B cell (primary cell): ENCODE measurements at regions not wholly inside any gene's neighbourhood (a gene's known extent, or its start where the extent isn't known, plus 50 kb on each side); places are given as distances from the start of the nearest gene placed in this dataset.

ENCODE experiments used
- ATAC-seq: fragments of 200-7000 bp; cut with Tn5 transposase; one replicate; pipeline ENCODE4 v1.10.0; 2021; ENCODE audit warnings: low read depth, mild to moderate bottlenecking, moderate number of reproducible peaks, moderate library complexity
- CTCF ChIA-PET: fragments of 350-600 bp; sonication (Branson Sonifier 250); formaldehyde crosslinking; loops from one replicate; lab custom pipeline; 2021; ENCODE audit warnings: antibody characterized with exemption, inconsistent platforms; lab: Charles Lee
- POLR2A ChIA-PET: fragments of 350-600 bp; sonication (Branson Sonifier 250); formaldehyde crosslinking; loops from one replicate; lab custom pipeline; 2021; ENCODE audit warnings: antibody characterized with exemption; lab: Charles Lee
- DNase-seq: peaks from one replicate; pipeline ENCODE4 v3.0.0; 2013
- H2AFZ ChIP-seq: 2 replicates; pipeline ENCODE4 v1.6.1; 2012; ENCODE audit warnings: mild to moderate bottlenecking, low read depth, low read length; ENCODE audit not compliant: insufficient read depth, poor library complexity, severe bottlenecking
- H3K27ac ChIP-seq, 2 donors: 1 replicate in 1 of 2; 2 replicates in 1 of 2; pipeline ENCODE4 v1.5.1; 2012 to 2013; ENCODE audit warnings: low read length in 2 of 2, mild to moderate bottlenecking in 2 of 2, moderate library complexity in 1 of 2
- H3K27me3 ChIP-seq, 4 experiments: fragments of 200-600 bp in 1 of 4; sonication (generic) in 1 of 4; replicated peaks in 1 of 4; 1 replicate in 2 of 4; 2 replicates in 2 of 4; pipeline versions ENCODE4 v1.6.1 to v1.7.0; 2013 to 2016; ENCODE audit warnings: low read length in 3 of 4, mild to moderate bottlenecking in 2 of 4, mixed read lengths in 1 of 4, moderate library complexity in 1 of 4; ENCODE audit not compliant: insufficient read depth in 4 of 4, control insufficient read depth in 3 of 4; ENCODE audit errors: control extremely low read depth in 1 of 4
- H3K36me3 ChIP-seq, 2 experiments: replicated peaks in 1 of 2; 1 replicate in 1 of 2; 2 replicates in 1 of 2; pipeline versions ENCODE4 v1.6.1 to v1.7.1; 2013; ENCODE audit warnings: low read length in 1 of 2; ENCODE audit not compliant: insufficient read depth in 2 of 2, control insufficient read depth in 1 of 2; ENCODE audit errors: control extremely low read depth in 1 of 2, extremely low read depth in 1 of 2
- H3K4me1 ChIP-seq, 2 donors: fragments of 200-600 bp in 1 of 2; sonication (generic) in 1 of 2; 1 replicate in 1 of 2; 2 replicates in 1 of 2; pipeline versions ENCODE4 v1.5.1 to v1.6.1; 2013 to 2017; ENCODE audit warnings: low read length in 2 of 2; ENCODE audit not compliant: control insufficient read depth in 2 of 2, insufficient read depth in 2 of 2
- H3K4me2 ChIP-seq: replicated peaks from 2 replicates; pipeline ENCODE3; 2012; ENCODE audit warnings: mild to moderate bottlenecking, low read depth, low read length; ENCODE audit not compliant: poor library complexity, severe bottlenecking
- H3K4me3 ChIP-seq, 5 experiments: fragments of 200-600 bp in 1 of 5; sonication (generic) in 1 of 5; 1 replicate in 3 of 5; 2 replicates in 2 of 5; pipeline versions ENCODE4 v1.5.1 to v1.7.0; 2011 to 2016; ENCODE audit warnings: low read length in 4 of 5, mild to moderate bottlenecking in 4 of 5, low read depth in 2 of 5, control low read depth in 1 of 5, moderate library complexity in 1 of 5; ENCODE audit not compliant: insufficient read depth in 1 of 5; ENCODE audit errors: control extremely low read depth in 1 of 5, extremely low read depth in 1 of 5
- H3K79me2 ChIP-seq: fragments of 200-600 bp; sonication (generic); one replicate; pipeline ENCODE4 v1.6.0; 2016; ENCODE audit warnings: low read length; ENCODE audit not compliant: control insufficient read depth, insufficient read depth
- H3K9ac ChIP-seq: fragments of 200-600 bp; sonication (generic); 2 replicates; pipeline ENCODE4 v1.6.1; 2017; ENCODE audit warnings: mild to moderate bottlenecking, low read length, moderate library complexity
- H3K9me3 ChIP-seq, 3 donors: one replicate each; pipeline versions ENCODE4 v1.6.1 to v1.7.1; 2013; ENCODE audit warnings: low read length in 2 of 3; ENCODE audit not compliant: control insufficient read depth in 2 of 3, insufficient read depth in 1 of 3; ENCODE audit errors: control extremely low read depth in 1 of 3
- H4K20me1 ChIP-seq: 2 replicates; pipeline ENCODE4 v1.6.0; 2012; ENCODE audit warnings: mild to moderate bottlenecking, low read length; ENCODE audit not compliant: insufficient read depth, control insufficient read depth, poor library complexity, severe bottlenecking
- H3K27ac Mint-ChIP-seq: one replicate; pipeline ENCODE4 v1.8.0; 2021; ENCODE audit warnings: mixed read lengths
- H3K27me3 Mint-ChIP-seq: one replicate; pipeline ENCODE4 v1.8.0; 2021; ENCODE audit warnings: mixed read lengths
- H3K4me1 Mint-ChIP-seq: one replicate; pipeline ENCODE4 v1.8.0; 2021; ENCODE audit warnings: mixed read lengths
- H3K4me3 Mint-ChIP-seq: one replicate; pipeline ENCODE4 v1.8.0; 2021; ENCODE audit warnings: mixed read lengths
- H3K9me3 Mint-ChIP-seq: one replicate; pipeline ENCODE4 v1.8.0; 2022; ENCODE audit warnings: mixed read lengths; ENCODE audit not compliant: insufficient read depth
- CTCF ChIP-seq: fragments of 200-600 bp; IDR thresholded peaks from one replicate; pipeline ENCODE4 v1.8.0; 2022; ENCODE audit warnings: antibody characterized with exemption, mild to moderate bottlenecking
- EZH2 ChIP-seq: IDR thresholded peaks from 2 replicates; pipeline ENCODE4 v1.6.1; 2012; ENCODE audit warnings: borderline replicate concordance, low read depth, mild to moderate bottlenecking, moderate library complexity, low read length; ENCODE audit not compliant: insufficient read depth, poor library complexity, severe bottlenecking
- WGBS: methylation state at CpG from one replicate; pipeline ENCODE4 v1.1.5; 2013; ENCODE audit warnings: missing lambda C conversion rate; ENCODE audit not compliant: insufficient coverage; 5-methylcytosine and 5-hydroxymethylcytosine counted together
- intact Hi-C: fragments of 100-400 bp; cut with micrococcal nuclease; formaldehyde crosslinking; loops from one replicate; pipeline ENCODE4 v1.10.0; 2022

- Histone ChIP-seq H3K9me3 (peaks cover 0 to 7% (median 0%) of the 10 kb centered on the region in 3 donors), H2AFZ (no peak overlapping the region), H3K36me3 (no peaks in the 10 kb centered on the region), H4K20me1 (no peaks in the 10 kb centered on the region), H3K4me3 (no peak overlapping the region), H3K27ac (no peak overlapping the region), H3K9ac (no peak overlapping the region), H3K4me2 (no peak overlapping the region), H3K4me1 (no peaks in the 10 kb centered on the region), H3K27me3 (no peaks in the 10 kb centered on the region), H3K79me2 (no peaks in the 10 kb centered on the region)
- ATAC-seq, result no peak
- H3K9me3 Mint-ChIP-seq, result peaks cover 4% of the 10 kb centered on the region
- no peak overlapping the region for H3K4me3 Mint-ChIP-seq
- H3K27ac Mint-ChIP-seq, result no peak overlapping the region
- DNase-seq, result no peak
- TF ChIP-seq EZH2, result no peak
- TF ChIP-seq CTCF, result no peak
- ChIA-PET CTCF (no interaction called here), POLR2A (no interaction called here)
- no peaks in the 10 kb centered on the region for H3K4me1 Mint-ChIP-seq
- WGBS, result 60% methylated on average over 1 of the region's 1 CpG
- intact Hi-C loops, result no loop called here
- H3K27me3 Mint-ChIP-seq, result no peaks in the 10 kb centered on the region
Measured at GRCh38 chr3:104316118-104316517, 1050.6 kb upstream of the ALCAM start.

GRCh38 chr3:104323226-104323625 lies 1043.5 kb upstream of the ALCAM start:
- H3K36me3 ChIP-seq, result no peaks in the 10 kb centered on the region
- no peaks in the 10 kb centered on the region for H3K4me1 Mint-ChIP-seq
- DNase-seq (no peak), ATAC-seq (no peak)
- 60% methylated on average over 1 of the region's 2 CpGs for WGBS
- no peaks in the 10 kb centered on the region for H3K27me3 Mint-ChIP-seq
- no peak overlapping the region for H3K4me3 ChIP-seq
- no peak overlapping the region for H3K4me2 ChIP-seq
- intact Hi-C loops, result no loop called here
- H4K20me1 ChIP-seq, result no peaks in the 10 kb centered on the region
- no peak overlapping the region for H2AFZ ChIP-seq
- TF ChIP-seq EZH2, result no peak
- TF ChIP-seq CTCF, result no peak
- CTCF ChIA-PET, result no interaction called here
- peaks cover 15% of the 10 kb centered on the region for H3K9me3 Mint-ChIP-seq
- POLR2A ChIA-PET, result no interaction called here
- no peaks in the 10 kb centered on the region for H3K27me3 ChIP-seq
- H3K4me1 ChIP-seq, result no peaks in the 10 kb centered on the region
- H3K9me3 ChIP-seq, result peaks cover 0 to 9% (median 6%) of the 10 kb centered on the region in 3 donors
- no peaks in the 10 kb centered on the region for H3K79me2 ChIP-seq
- H3K9ac ChIP-seq, result no peak overlapping the region
- H3K4me3 Mint-ChIP-seq, result no peak overlapping the region
- H3K27ac ChIP-seq, result no peak overlapping the region
- no peak overlapping the region for H3K27ac Mint-ChIP-seq
